Activated CD8-positive, alpha-beta T cell treated with anti-CD3 and anti-CD28 coated beads for 36 hours (primary cell): ENCODE measurements at regions not wholly inside any gene's neighbourhood (a gene's known extent, or its start where the extent isn't known, plus 50 kb on each side); places are given as distances from the start of the nearest gene placed in this dataset.

Source experiments
- ATAC-seq: fragments of 200-7000 bp; cut with Tn5 transposase; one replicate; pipeline ENCODE4 v1.10.0; 2021; ENCODE audit warnings: mild to moderate bottlenecking, moderate library complexity
- CTCF ChIA-PET: fragments of 350-600 bp; sonication (Branson Sonifier 250); formaldehyde crosslinking; loops from one replicate; lab custom pipeline; 2021; ENCODE audit warnings: antibody characterized with exemption; lab: Charles Lee
- POLR2A ChIA-PET: fragments of 350-600 bp; sonication (Branson Sonifier 250); formaldehyde crosslinking; loops from one replicate; lab custom pipeline; 2021; ENCODE audit warnings: antibody characterized with exemption; lab: Charles Lee
- DNase-seq: peaks from one replicate; pipeline ENCODE4 v3.0.0-alpha.2; 2020
- H3K27ac Mint-ChIP-seq: one replicate; pipeline ENCODE4 v1.8.0; 2021; ENCODE audit warnings: mild to moderate bottlenecking, mixed read lengths
- H3K27me3 Mint-ChIP-seq: one replicate; pipeline ENCODE4 v1.8.0; 2021; ENCODE audit warnings: mixed read lengths
- H3K36me3 Mint-ChIP-seq: one replicate; pipeline ENCODE4 v1.8.0; 2021; ENCODE audit warnings: low read depth, mixed read lengths
- H3K4me1 Mint-ChIP-seq: one replicate; pipeline ENCODE4 v1.8.0; 2021; ENCODE audit warnings: low read depth, mixed read lengths
- H3K4me3 Mint-ChIP-seq: one replicate; pipeline ENCODE4 v1.8.0; 2021; ENCODE audit warnings: mild to moderate bottlenecking, moderate library complexity, mixed read lengths
- H3K9me3 Mint-ChIP-seq: one replicate; pipeline ENCODE4 v1.8.0; 2021; ENCODE audit warnings: mixed read lengths
- intact Hi-C: fragments of 100-400 bp; cut with micrococcal nuclease; formaldehyde crosslinking; loops from one replicate; pipeline ENCODE4 v1.10.0; 2022
- TF ChIP-seq, protein P1 (sequence below): fragments of 200-600 bp; IDR thresholded peaks from one replicate; pipeline ENCODE4 v1.8.0; 2022; ENCODE audit warnings: antibody characterized with exemption, mild to moderate bottlenecking

DNA sequence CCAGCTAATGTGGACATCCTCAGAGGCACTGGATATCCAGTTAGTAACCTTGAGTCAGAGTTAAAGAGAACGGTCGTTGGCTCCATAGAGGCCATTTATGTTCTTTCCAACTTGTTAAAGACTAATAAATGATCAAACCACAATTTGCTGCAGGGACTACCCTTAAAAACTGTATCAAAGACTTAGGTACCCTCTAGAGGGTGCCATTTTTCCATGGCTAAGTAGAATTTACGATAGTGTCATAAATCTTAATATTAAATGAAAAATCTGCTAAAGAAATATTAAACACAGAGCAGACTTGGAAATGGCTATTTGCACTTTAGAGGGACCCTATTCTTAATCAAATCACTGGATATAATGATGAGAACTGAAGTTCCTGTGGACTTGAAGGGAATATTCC lies 685.2 kb upstream of the CHORDC1 start:
- H3K4me1 Mint-ChIP-seq: no peaks in the 10 kb centered on the region
- H3K27me3 Mint-ChIP-seq: no peaks in the 10 kb centered on the region
- no peak overlapping the region for H3K4me3 Mint-ChIP-seq
- H3K9me3 Mint-ChIP-seq: peaks cover 5% of the 10 kb centered on the region
- TF ChIP-seq, protein P1, sequence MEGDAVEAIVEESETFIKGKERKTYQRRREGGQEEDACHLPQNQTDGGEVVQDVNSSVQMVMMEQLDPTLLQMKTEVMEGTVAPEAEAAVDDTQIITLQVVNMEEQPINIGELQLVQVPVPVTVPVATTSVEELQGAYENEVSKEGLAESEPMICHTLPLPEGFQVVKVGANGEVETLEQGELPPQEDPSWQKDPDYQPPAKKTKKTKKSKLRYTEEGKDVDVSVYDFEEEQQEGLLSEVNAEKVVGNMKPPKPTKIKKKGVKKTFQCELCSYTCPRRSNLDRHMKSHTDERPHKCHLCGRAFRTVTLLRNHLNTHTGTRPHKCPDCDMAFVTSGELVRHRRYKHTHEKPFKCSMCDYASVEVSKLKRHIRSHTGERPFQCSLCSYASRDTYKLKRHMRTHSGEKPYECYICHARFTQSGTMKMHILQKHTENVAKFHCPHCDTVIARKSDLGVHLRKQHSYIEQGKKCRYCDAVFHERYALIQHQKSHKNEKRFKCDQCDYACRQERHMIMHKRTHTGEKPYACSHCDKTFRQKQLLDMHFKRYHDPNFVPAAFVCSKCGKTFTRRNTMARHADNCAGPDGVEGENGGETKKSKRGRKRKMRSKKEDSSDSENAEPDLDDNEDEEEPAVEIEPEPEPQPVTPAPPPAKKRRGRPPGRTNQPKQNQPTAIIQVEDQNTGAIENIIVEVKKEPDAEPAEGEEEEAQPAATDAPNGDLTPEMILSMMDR: no peak
- ChIA-PET POLR2A (no interaction called here), CTCF (no interaction called here)
- H3K36me3 Mint-ChIP-seq: no peaks in the 10 kb centered on the region
- H3K27ac Mint-ChIP-seq: no peak overlapping the region
- intact Hi-C loops: no loop called here
- DNase-seq (no peak), ATAC-seq (no peak)

DNA sequence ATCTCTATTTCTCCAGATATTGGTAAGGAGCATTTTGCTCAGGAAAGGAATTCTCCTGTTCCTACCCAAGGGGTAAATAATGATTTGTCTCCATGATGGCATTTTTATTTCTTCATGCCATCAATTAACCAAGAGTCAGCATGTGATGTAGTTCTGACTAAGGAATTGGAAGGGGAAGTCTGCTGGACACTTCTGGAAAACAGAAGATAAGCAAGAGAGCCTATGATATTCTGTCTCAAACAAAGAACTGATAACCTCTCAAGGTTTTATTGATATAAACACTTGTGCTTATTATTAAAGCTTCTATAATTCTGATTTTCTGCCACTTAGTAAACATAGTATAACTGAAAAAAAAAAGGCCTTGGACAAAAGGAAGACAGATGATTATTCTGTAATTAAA lies 673.0 kb upstream of the CHORDC1 start:
- Mint-ChIP-seq H3K4me3 (no peak overlapping the region), H3K27me3 (no peaks in the 10 kb centered on the region), H3K9me3 (peaks cover 4% of the 10 kb centered on the region), H3K36me3 (no peaks in the 10 kb centered on the region), H3K27ac (no peak overlapping the region), H3K4me1 (no peaks in the 10 kb centered on the region)
- DNase-seq (no peak), ATAC-seq (no peak)
- ChIA-PET CTCF (interaction anchor here (0.8 kb wide), 1 partner anchor 43 kb away, joined by 3 read pairs; no protein-coding TSS in a partner anchor), POLR2A (no interaction called here)
- intact Hi-C loops: no loop called here
- TF ChIP-seq, protein P1: no peak

- Mint-ChIP-seq H3K27ac (no peak overlapping the region), H3K36me3 (no peaks in the 10 kb centered on the region), H3K4me3 (no peak overlapping the region), H3K9me3 (peaks cover 4% of the 10 kb centered on the region), H3K4me1 (no peaks in the 10 kb centered on the region), H3K27me3 (no peaks in the 10 kb centered on the region)
- no peak for ATAC-seq
- intact Hi-C loops: no loop called here
- DNase-seq: no peak
- ChIA-PET POLR2A (no interaction called here), CTCF (interaction anchor here (0.6 kb wide), 1 partner anchor 624 kb away, joined by 3 read pairs; no protein-coding TSS in a partner anchor)
- TF ChIP-seq, protein P1: no peak
Measured at GRCh38 chr11:90890347-90890746, 667.5 kb upstream of the CHORDC1 start.

DNA sequence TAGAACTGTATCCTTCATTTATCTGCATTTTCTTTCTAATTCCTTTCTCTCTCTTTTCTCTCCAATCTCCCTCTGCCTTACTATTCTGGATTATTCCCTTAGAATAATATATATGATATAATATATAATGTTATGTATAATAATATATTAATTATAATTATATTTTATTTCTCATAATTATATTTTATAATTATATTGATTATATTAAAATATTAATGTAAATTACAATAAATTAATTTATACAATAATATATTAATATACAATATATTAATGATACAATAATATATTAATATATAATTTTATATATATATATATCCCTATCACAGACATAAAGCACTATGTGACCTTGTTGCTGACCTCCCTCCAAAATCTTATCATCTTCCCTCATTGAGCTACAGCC lies 661.3 kb upstream of the CHORDC1 start:
- Mint-ChIP-seq H3K9me3 (peaks cover 8% of the 10 kb centered on the region), H3K27ac (no peak overlapping the region), H3K4me3 (no peak overlapping the region), H3K36me3 (no peaks in the 10 kb centered on the region), H3K27me3 (no peaks in the 10 kb centered on the region), H3K4me1 (no peaks in the 10 kb centered on the region)
- TF ChIP-seq, protein P1: no peak
- intact Hi-C loops: no loop called here
- ATAC-seq (no peak), DNase-seq (no peak)
- POLR2A ChIA-PET: no interaction called here
- CTCF ChIA-PET: no interaction called here

DNA sequence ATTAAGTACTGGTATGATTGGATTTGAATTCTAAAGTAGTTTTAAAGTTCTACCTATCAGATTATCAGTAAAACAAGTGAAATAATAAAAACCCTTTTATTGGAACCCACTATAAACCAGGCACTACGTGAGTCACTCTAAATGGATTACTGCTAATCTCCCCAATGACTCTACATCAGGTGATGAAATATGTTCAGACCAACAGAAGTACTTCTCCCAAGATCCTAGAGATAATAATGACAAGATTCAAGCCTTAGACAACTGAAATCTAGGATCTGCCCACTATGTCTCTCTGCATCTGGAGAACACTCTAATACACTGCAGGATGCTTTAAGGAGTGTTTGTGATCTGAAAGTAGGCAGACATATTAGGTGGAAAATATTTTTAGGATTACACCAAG lies 652.1 kb upstream of the CHORDC1 start:
- Mint-ChIP-seq H3K27me3 (no peaks in the 10 kb centered on the region), H3K27ac (no peak overlapping the region), H3K4me3 (no peak overlapping the region), H3K9me3 (peaks cover 18% of the 10 kb centered on the region), H3K36me3 (no peaks in the 10 kb centered on the region), H3K4me1 (no peaks in the 10 kb centered on the region)
- CTCF ChIA-PET: no interaction called here
- intact Hi-C loops: no loop called here
- POLR2A ChIA-PET: no interaction called here
- TF ChIP-seq, protein P1: no peak
- ATAC-seq: no peak
- no peak for DNase-seq
